RCC 7860 (cell line): ENCODE measurements at regions not wholly inside any gene's neighbourhood (a gene's known extent, or its start where the extent isn't known, plus 50 kb on each side); places are given as distances from the start of the nearest gene placed in this dataset.
"Not testable (repeated sequence)": the region's sequence is repeated elsewhere in the genome, so short reads cannot be mapped to it uniquely, and the experiment has no call there.

Experiments used
- DNase-seq: peaks from one replicate; pipeline ENCODE4 v3.0.0-alpha.2; 2015; ENCODE audit warnings: low spot score
- FAIRE-seq: peaks from 2 replicates; lab custom pipeline; 2012; peaks lifted over from hg19 to GRCh38; lab: Jason Lieb, UNC

GRCh38 chr2:199575416-199575815 is 117.7 kb upstream of the SATB2 start:
- DNase-seq (no peak), FAIRE-seq (no peak)

- FAIRE-seq (no peak), DNase-seq (no peak)
Observed at GRCh38 chr2:199572571-199572970, 114.8 kb upstream of the SATB2 start.

- FAIRE-seq (no peak), DNase-seq (no peak)
Observed at GRCh38 chr2:199570934-199571333, 113.2 kb upstream of the SATB2 start.

GRCh38 chr2:199569336-199569735 is 111.6 kb upstream of the SATB2 start:
- FAIRE-seq, result no peak
- no peak for DNase-seq

- DNase-seq, result no peak
- FAIRE-seq, result no peak
Observed at GRCh38 chr2:199558156-199558555, 100.4 kb upstream of the SATB2 start.

- no peak for DNase-seq
- FAIRE-seq, result no peak
Observed at GRCh38 chr2:199556527-199557285, 99.0 kb upstream of the SATB2 start.

GRCh38 chr2:199554026-199554425 is 96.3 kb upstream of the SATB2 start:
- FAIRE-seq (no peak), DNase-seq (no peak)

- FAIRE-seq, result no peak
- no peak for DNase-seq
Observed at GRCh38 chr2:199552141-199552540, 94.4 kb upstream of the SATB2 start.

GRCh38 chr2:199543606-199544172 is 86.0 kb upstream of the SATB2 start:
- FAIRE-seq (no peak), DNase-seq (no peak)

- DNase-seq, result no peak
- no peak for FAIRE-seq
Observed at GRCh38 chr2:199535445-199536177, 77.9 kb upstream of the SATB2 start.

- not testable (repeated sequence) for DNase-seq, FAIRE-seq
Observed at GRCh38 chr2:199533873-199534272, 76.1 kb upstream of the SATB2 start.

- DNase-seq (no peak), FAIRE-seq (no peak)
Observed at GRCh38 chr2:199527071-199527470, 69.3 kb upstream of the SATB2 start.

GRCh38 chr2:199524689-199525574 is 67.2 kb upstream of the SATB2 start:
- no peak for DNase-seq
- FAIRE-seq, result no peak

GRCh38 chr2:199509403-199509802 is 51.7 kb upstream of the SATB2 start:
- FAIRE-seq (no peak), DNase-seq (no peak)
